ENCODE measurements at regions not wholly inside any gene's neighbourhood (a gene's known extent, or its start where the extent isn't known, plus 50 kb on each side); places are given as distances from the start of the nearest gene placed in this dataset.

DNA sequence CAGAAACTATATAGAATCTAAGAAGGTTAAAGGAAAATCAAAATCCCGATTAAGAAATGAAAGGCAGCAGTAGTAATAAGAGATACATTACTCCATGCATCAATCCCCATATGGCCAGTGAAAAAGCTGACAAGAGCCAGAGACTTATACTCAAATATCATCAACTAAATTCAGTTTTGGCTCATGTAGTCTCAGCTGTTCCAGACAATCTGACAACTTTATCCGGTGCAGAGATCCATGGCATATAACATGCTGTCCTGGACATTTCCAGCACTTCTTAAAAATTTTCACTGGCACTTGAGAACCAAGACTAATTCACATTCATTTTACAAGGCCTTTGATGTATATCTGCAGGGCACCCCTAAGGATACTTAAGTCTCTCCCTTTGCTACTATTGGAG, 255.7 kb upstream of the KLHL1 start:
- ATAC-seq, result no peak

DNA sequence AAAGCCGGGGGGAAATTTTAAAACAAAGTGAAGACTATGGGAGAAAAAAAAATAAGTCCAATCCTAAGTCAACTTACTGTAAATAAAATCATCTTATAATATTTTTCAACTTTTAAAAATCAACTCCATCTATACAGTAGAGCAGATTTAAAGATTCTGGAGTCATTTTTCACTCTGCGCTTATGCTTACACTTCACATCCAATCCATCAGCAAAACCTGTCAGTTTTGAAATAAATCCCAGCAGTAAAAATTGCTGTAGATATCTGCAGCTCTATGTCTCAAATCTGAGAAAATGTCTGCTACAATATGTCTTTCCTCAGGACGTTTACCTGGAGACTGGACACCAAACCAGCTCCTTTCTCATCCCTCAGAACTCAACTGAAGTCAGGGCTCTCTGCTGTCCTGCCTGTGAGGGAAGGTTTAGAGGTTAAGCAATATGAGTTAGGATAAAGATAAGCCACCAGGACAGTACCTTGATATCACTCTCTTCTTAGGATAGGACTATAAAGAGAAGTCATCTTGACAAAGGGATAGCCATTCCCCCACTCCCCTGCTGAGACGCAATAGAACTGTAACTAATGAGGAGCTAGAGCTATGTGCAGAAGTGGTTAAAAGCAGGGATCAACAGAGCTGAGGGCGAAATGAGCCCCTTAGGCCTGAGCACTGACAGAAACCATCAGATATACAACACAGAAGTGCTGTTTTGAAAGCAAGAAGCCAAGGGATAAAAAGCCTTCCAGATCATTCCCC, 254.7 kb upstream of the KLHL1 start:
- ATAC-seq, result no peak
- no peak for TF ChIP-seq TOX (CRISPR knock-in tag; IDR thresholded peaks at IDR 0.05; ENCODE audit: borderline replicate concordance)
- TF ChIP-seq ZNF565 (CRISPR knock-in tag; conservative IDR thresholded peaks at IDR 0.05; ENCODE audit: low read depth), result no peak
- TF ChIP-seq BACH2 (CRISPR knock-in tag; IDR thresholded peaks at IDR 0.05; ENCODE audit: borderline replicate concordance), result no peak
- TF ChIP-seq, protein P1, sequence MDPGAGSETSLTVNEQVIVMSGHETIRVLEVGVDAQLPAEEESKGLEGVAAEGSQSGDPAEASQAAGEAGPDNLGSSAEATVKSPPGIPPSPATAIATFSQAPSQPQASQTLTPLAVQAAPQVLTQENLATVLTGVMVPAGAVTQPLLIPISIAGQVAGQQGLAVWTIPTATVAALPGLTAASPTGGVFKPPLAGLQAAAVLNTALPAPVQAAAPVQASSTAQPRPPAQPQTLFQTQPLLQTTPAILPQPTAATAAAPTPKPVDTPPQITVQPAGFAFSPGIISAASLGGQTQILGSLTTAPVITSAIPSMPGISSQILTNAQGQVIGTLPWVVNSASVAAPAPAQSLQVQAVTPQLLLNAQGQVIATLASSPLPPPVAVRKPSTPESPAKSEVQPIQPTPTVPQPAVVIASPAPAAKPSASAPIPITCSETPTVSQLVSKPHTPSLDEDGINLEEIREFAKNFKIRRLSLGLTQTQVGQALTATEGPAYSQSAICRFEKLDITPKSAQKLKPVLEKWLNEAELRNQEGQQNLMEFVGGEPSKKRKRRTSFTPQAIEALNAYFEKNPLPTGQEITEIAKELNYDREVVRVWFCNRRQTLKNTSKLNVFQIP (CRISPR knock-in tag; IDR thresholded peaks at IDR 0.05; ENCODE audit: borderline replicate concordance, low read depth), result no peak
- no peak for TF ChIP-seq RARB (CRISPR knock-in tag; IDR thresholded peaks at IDR 0.05)
- no peak for TF ChIP-seq ARNTL (CRISPR knock-in tag; IDR thresholded peaks at IDR 0.05; ENCODE audit: borderline replicate concordance, low read depth)
- TF ChIP-seq, protein P2, sequence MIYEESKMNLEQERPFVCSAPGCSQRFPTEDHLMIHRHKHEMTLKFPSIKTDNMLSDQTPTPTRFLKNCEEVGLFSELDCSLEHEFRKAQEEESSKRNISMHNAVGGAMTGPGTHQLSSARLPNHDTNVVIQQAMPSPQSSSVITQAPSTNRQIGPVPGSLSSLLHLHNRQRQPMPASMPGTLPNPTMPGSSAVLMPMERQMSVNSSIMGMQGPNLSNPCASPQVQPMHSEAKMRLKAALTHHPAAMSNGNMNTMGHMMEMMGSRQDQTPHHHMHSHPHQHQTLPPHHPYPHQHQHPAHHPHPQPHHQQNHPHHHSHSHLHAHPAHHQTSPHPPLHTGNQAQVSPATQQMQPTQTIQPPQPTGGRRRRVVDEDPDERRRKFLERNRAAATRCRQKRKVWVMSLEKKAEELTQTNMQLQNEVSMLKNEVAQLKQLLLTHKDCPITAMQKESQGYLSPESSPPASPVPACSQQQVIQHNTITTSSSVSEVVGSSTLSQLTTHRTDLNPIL (CRISPR knock-in tag; IDR thresholded peaks at IDR 0.05; ENCODE audit: low read depth), result no peak
- TF ChIP-seq OSR1 (CRISPR knock-in tag; IDR thresholded peaks at IDR 0.05), result no peak

More for the DNA sequence above, 255.7 kb upstream of the KLHL1 start:
- TF ChIP-seq ZNF70 (CRISPR knock-in tag; IDR thresholded peaks at IDR 0.05) (no peak), ESRRG (CRISPR knock-in tag; IDR thresholded peaks at IDR 0.05) (no peak), PPARA (CRISPR knock-in tag; IDR thresholded peaks at IDR 0.05; ENCODE audit: borderline replicate concordance) (no peak), ARNTL (CRISPR knock-in tag; IDR thresholded peaks at IDR 0.05; ENCODE audit: borderline replicate concordance, low read depth) (no peak), SNAI2 (CRISPR knock-in tag; IDR thresholded peaks at IDR 0.05) (no peak), TCF4 (CRISPR knock-in tag; IDR thresholded peaks at IDR 0.05; ENCODE audit: borderline replicate concordance) (no peak), GLIS3 (CRISPR knock-in tag; IDR thresholded peaks at IDR 0.05) (no peak), ZFP3 (CRISPR knock-in tag; IDR thresholded peaks at IDR 0.05) (no peak), BACH2 (CRISPR knock-in tag; IDR thresholded peaks at IDR 0.05; ENCODE audit: borderline replicate concordance) (no peak), ZFP30 (CRISPR knock-in tag; IDR thresholded peaks at IDR 0.05) (no peak), RARB (CRISPR knock-in tag; IDR thresholded peaks at IDR 0.05) (no peak), ZNF8 (CRISPR knock-in tag; IDR thresholded peaks at IDR 0.05) (no peak)
- TF ChIP-seq, protein P3, sequence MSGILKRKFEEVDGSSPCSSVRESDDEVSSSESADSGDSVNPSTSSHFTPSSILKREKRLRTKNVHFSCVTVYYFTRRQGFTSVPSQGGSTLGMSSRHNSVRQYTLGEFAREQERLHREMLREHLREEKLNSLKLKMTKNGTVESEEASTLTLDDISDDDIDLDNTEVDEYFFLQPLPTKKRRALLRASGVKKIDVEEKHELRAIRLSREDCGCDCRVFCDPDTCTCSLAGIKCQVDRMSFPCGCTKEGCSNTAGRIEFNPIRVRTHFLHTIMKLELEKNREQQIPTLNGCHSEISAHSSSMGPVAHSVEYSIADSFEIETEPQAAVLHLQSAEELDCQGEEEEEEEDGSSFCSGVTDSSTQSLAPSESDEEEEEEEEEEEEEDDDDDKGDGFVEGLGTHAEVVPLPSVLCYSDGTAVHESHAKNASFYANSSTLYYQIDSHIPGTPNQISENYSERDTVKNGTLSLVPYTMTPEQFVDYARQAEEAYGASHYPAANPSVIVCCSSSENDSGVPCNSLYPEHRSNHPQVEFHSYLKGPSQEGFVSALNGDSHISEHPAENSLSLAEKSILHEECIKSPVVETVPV (CRISPR knock-in tag; IDR thresholded peaks at IDR 0.05), result no peak
- TF ChIP-seq, protein P1 (CRISPR knock-in tag; IDR thresholded peaks at IDR 0.05; ENCODE audit: borderline replicate concordance, low read depth), result no peak

DNA sequence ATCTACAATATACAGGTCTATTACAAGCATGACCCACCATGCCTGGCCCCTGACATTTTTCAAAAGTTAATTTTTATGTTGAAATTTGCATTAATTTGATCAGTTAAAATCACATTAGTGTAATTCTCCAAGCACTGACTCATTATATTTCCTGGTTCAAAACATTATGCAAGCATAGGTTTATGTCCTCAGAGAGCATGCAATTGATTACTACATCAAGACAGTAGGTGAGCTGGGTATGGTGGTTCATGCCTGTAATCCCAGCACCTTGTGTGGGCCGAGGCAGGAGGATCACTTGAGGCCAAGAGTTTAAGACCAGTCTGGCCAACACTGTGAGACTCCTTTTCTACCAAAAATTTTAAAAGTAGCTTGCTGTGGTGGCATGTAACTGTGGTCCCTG, 248.8 kb upstream of the KLHL1 start:
- 0 out of 2 replicates have a peak, but pooled peaks have one; percentile 15 for TF ChIP-seq ISL1 (CRISPR knock-in tag; IDR thresholded peaks at IDR 0.05)
- TF ChIP-seq, protein P4, sequence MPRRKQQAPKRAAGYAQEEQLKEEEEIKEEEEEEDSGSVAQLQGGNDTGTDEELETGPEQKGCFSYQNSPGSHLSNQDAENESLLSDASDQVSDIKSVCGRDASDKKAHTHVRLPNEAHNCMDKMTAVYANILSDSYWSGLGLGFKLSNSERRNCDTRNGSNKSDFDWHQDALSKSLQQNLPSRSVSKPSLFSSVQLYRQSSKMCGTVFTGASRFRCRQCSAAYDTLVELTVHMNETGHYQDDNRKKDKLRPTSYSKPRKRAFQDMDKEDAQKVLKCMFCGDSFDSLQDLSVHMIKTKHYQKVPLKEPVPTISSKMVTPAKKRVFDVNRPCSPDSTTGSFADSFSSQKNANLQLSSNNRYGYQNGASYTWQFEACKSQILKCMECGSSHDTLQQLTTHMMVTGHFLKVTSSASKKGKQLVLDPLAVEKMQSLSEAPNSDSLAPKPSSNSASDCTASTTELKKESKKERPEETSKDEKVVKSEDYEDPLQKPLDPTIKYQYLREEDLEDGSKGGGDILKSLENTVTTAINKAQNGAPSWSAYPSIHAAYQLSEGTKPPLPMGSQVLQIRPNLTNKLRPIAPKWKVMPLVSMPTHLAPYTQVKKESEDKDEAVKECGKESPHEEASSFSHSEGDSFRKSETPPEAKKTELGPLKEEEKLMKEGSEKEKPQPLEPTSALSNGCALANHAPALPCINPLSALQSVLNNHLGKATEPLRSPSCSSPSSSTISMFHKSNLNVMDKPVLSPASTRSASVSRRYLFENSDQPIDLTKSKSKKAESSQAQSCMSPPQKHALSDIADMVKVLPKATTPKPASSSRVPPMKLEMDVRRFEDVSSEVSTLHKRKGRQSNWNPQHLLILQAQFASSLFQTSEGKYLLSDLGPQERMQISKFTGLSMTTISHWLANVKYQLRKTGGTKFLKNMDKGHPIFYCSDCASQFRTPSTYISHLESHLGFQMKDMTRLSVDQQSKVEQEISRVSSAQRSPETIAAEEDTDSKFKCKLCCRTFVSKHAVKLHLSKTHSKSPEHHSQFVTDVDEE (CRISPR knock-in tag; IDR thresholded peaks at IDR 0.05), result no peak
- TF ChIP-seq, protein P2 (CRISPR knock-in tag; IDR thresholded peaks at IDR 0.05; ENCODE audit: low read depth), result no peak
- no peak for ATAC-seq

All from SK-N-SH treated with all-trans-retinoic acid at 6 μM for 48 hours (cell line).